Lung microvascular endothelial cell (primary cell): ENCODE measurements at regions not wholly inside any gene's neighbourhood (a gene's known extent, or its start where the extent isn't known, plus 50 kb on each side); places are given as distances from the start of the nearest gene placed in this dataset.

Experiments
- DNase-seq, 2 donors: peaks; one replicate each; pipeline versions ENCODE4 v3.0.0 to v3.0.0-alpha.2; 2010; ENCODE audit warnings: low read depth in 2 of 2

DNA sequence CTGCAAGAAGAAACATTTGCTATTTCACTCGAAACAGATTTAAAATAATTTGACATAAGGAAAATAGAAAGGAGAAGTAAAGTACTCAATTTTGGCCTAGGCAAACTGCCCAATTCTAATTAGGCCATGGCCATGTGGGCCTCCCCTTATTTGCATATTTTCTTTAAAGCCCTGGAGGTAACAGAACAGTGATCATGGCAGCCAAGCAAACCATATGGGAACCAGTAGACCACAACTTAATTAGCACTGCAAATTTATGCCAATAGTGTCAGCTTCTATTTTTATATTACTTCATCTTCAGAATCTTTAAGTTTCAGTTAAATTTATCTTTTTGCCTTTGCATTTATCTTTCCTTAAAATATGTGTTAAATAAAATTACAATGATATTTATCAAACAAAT lies 63.3 kb upstream of the THSD7A start:
- DNase-seq: no peak

- DNase-seq: peak in 1 of 2 donors; percentile 1
Measured at GRCh38 chr7:11896663-11897062, 64.7 kb upstream of the THSD7A start.

GRCh38 chr7:11899247-11899646 lies 67.2 kb upstream of the THSD7A start:
- DNase-seq: no peak

GRCh38 chr7:11910253-11910652 lies 78.3 kb upstream of the THSD7A start:
- DNase-seq: no peak

DNA sequence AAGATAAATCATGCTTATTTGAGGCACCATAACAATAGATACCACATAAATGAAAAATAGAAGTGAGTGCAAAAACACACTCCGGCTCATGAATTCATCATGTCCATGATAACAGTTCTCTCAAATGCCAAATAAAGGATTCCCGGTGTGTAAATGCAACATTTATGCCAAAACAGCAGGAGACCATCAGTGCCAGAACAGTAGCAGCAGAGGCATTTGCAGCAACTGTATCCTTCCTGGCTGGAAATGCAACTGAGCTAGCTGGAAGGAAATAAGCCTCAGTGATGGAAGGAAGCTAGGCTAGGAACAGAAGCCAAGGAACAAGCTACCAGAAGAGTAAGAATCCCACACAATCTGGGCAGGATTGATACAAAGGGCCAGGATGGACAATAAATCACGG lies 79.9 kb upstream of the THSD7A start:
- no peak for DNase-seq

GRCh38 chr7:11914645-11915044 lies 82.6 kb upstream of the THSD7A start:
- DNase-seq: no peak

GRCh38 chr7:11923376-11923930 lies 91.5 kb upstream of the THSD7A start:
- no peak for DNase-seq

DNA sequence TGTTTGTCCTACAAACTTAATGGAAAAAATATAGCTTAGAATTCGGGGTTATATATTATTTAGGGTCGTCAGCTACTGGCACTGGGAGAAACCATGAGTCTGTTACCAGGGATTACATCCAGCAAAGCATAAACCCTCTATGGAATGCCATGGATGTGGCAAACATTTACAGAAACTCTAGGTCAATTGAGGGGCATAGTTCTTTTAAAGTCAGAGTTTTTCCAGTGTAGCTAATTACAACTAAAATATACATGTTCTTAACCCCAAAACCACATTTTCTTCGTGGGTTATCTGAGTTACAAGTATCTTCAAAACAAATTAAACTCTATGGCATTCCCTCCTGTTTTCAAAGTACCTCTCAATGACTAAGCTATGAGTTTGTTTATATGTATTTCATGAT lies 99.3 kb upstream of the THSD7A start:
- DNase-seq: no peak

DNA sequence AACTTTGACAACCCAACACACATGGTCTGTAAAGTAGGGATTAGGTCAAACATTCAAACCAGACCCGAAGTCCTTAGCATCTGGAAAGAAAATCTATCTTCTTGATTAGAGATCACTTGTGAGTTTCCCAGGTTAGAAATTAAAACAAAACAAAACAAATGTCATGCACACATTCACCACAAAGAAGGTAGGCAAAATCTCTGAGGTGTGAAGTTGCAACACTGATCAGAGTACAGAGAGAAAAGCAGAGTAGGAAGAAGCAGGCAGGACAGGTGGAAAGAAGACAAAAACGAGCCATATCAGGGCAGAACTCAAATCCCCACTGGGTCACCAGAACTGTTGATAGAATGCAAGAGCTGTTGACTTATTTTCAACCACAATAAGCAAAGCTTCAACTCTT lies 102.8 kb upstream of the THSD7A start:
- DNase-seq: no peak

GRCh38 chr7:11935905-11936304 lies 103.9 kb upstream of the THSD7A start:
- DNase-seq: peak in 1 of 2 donors; percentile 5

DNA sequence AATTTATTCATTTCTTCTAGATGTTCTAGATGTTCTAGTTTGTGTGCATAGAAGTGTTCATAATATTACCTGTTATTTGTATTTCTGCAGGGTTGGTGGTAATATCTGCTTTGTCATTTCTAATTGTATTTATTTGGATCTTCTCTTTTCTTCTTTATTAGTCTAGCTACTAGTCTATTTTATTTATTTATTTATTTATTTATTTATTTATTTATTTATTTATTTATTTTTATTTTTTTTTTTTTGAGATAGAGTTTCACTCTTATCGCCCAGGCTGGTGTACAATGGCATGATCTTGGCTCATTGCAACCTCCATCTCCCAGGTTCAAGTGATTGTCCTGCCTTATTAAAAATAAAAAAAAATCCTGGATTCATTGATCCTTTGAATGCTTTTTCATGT lies 114.8 kb upstream of the THSD7A start:
- DNase-seq: no peak

GRCh38 chr7:11950281-11950680 lies 118.3 kb upstream of the THSD7A start:
- no peak for DNase-seq

DNA sequence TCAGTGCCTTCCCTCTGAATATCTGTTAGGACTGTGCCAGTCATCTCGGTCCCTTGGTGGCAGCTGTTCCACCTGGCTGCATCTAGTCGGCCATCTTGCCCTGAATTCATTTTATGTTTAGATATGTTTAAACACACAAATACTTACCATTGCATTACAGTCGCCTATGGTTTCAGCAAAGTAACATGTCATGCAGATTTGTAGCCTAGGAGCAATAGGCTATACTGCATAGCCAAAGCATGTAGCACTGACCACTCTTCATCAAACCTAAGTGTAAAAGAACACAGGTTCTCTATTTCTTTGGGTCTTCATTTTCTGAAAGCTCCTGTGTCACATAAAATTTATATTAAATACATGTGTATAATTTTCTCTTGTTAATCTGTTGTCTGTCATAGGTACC lies 118.9 kb upstream of the THSD7A start:
- DNase-seq: no peak

DNA sequence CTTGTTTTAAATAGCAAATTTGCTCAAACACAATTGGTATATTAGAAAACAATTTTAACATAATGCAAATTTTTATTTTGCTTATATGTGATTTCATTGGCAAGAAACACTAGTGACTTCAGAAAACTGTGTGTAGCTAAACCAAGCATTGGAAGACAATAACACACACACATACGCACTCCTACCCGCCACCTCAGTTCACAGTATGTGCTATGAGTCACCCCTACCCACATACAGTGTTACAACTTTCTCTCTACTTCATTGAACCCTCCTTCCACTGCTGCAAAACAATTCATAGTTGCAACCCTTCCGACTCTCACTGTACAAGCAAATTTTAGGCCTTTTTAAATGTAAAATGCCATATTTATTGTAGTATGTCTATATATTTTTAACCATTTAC lies 119.9 kb upstream of the THSD7A start:
- DNase-seq: no peak

DNA sequence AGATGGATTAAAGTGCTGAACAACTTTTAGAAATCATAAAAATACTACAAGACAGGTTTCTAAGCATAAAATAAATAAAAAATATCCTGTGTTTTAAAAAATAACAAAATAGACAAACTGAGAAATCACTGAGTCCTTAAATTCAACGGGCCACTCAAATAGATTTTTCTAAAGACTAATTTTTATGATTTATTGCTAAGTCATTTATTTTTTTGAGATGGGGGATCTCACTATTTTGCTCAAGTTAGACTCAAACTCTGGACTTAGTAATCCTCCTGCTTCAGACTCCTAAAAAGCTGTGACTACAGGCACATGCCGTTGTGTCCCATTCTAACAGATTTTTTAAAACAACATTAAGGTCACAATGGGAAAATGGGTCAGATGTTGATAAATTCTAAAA lies 121.0 kb upstream of the THSD7A start:
- no peak for DNase-seq

DNA sequence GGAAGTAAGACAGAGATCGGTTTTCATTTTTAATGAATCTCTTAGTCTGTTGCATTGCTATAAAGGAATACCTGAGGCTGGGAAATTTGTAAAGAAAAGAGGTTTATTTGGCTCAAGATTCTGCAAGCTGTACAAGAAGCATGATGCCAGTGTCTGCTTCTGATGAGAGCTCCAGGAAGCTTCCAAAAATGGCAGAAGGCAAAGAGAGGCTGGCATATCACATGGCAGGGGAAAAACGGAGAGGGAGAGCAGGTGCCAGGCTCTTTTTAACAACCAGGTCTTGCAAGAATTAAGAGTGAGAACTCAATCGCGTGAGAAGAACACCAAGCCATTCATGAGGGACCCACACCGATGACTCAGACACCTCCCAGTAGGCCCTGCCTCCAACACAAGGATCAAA lies 125.0 kb upstream of the THSD7A start:
- DNase-seq: no peak

GRCh38 chr7:11957956-11958355 lies 126.0 kb upstream of the THSD7A start:
- DNase-seq: no peak

DNA sequence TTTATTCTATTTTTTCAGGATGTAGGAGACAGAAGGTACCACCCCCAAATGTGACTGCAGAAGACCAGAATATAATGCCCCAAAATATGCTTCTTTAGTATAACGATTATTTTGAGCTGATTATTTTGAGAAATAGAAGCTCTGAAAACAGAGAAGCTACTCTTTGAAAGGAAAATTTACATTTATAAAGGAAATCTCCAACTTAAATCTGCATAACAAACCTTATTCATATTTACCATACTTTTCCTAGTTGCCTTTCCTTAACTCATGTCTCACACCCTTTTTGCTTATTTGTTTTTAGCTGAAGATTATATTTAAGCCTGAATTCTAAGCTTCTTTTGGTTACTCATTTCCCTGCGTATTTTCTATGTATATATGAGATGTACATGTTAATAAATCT lies 127.1 kb upstream of the THSD7A start:
- DNase-seq: no peak

- DNase-seq: no peak
Measured at GRCh38 chr7:11960621-11961020, 128.6 kb upstream of the THSD7A start.

DNA sequence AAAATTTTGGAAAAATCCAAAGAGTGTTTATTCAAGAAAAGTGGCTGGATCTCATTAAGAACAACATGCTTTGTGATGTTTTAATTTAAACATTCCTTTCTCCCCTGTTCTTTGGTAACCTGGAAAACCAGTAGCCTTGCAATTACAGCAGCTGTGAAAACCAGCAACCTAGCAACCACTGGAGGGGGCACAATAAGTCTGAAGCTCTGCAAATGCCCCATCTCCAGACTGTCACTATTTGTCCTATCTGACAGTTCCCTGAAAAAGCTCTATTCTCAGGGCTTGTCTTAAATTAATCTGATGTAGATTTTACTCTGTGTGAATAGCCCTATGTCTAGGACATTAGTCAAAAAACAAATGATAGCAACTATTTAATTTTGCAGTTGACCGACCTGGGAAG lies 137.6 kb upstream of the THSD7A start:
- no peak for DNase-seq

GRCh38 chr7:11970132-11970531 lies 138.1 kb upstream of the THSD7A start:
- DNase-seq: peak in 1 of 2 donors; percentile 3

DNA sequence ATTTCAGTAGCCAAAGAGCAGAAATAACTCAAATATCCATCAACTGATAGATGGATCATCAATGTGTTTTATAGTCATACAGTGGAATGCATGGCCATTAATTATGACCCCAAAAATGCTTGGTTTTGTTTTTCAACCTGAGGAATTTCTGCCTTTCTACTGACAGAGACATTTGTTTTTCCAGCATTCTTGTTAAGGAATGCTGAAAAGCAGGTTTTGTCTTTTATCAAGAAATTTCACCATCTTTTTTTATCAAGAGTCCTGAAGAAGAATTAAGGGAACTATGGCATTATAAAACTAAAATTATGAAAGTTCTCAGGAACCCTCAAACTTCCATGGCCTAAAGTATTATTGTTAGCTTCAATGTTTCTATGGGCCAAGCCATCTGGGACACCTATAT lies 153.4 kb upstream of the THSD7A start:
- no peak for DNase-seq

- DNase-seq: no peak
Measured at GRCh38 chr7:11985971-11986370, 154.0 kb upstream of the THSD7A start.

- no peak for DNase-seq
Measured at GRCh38 chr7:11988186-11988585, 156.2 kb upstream of the THSD7A start.
